GM19099 (cell line): ENCODE measurements at regions not wholly inside any gene's neighbourhood (a gene's known extent, or its start where the extent isn't known, plus 50 kb on each side); places are given as distances from the start of the nearest gene placed in this dataset.

Source experiments
- POLR2A ChIP-seq: IDR thresholded peaks from 3 replicates; pipeline ENCODE4 v1.6.1; 2011; ENCODE audit warnings: low read depth; ENCODE audit not compliant: insufficient read length; ENCODE audit errors: extremely low read depth

DNA sequence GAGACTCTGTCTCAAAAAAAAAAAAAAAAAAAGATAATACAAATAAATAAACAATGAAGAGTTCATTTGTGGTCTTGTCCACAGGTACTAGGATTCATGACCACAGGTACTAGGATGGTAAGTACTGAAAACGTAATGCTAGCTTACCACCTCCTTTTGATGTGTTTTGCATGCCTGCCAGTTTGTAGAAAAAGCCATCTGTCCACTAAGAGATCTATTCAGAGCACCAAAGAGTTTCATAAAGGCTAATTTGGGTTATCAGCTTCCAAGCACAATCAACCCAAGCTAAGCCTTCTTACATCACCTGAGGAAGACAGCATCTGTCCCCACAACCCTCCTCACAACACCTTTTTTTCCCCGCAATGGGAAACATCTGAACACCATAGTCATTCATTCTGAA lies 477.2 kb downstream of the ZEB2 start:
- TF ChIP-seq POLR2A: no peak

DNA sequence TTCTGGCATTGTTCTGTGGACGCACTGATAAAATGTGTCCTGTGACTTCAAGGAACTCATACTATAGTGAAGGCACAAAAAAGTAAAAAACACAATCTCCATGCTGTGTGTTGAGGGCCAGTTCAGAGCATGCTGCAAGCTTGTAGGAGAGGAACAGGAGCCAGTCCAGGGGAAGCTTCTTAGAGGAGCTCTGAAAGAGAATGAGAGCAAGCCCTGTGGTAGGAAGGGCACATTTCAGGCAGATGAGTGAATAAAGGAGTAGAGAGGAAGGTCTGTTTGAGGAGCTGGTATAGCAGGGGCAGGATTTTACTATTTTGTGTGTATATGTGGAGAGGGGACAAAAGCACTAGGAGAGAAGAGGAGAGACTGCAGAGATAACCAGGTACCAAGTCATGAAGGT lies 478.3 kb downstream of the ZEB2 start:
- TF ChIP-seq POLR2A: no peak

DNA sequence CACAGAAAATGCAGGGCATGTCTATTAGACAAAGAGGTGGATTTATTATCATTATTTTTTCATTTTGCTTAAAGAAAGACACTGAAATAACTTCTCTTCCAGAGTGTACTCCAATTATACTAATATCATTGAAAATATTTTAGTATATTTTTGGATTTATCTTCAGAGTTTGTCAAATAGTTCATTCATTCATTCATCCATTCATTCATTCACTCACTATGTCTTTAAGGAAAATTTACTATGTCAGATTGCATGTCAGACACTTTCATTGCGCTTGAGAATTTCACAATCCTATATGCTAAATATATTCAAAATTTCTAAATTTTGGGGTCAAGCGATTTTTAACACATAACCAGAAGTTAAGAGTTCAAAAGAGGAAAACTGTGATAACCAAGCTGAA lies 479.1 kb downstream of the ZEB2 start:
- no peak for TF ChIP-seq POLR2A

DNA sequence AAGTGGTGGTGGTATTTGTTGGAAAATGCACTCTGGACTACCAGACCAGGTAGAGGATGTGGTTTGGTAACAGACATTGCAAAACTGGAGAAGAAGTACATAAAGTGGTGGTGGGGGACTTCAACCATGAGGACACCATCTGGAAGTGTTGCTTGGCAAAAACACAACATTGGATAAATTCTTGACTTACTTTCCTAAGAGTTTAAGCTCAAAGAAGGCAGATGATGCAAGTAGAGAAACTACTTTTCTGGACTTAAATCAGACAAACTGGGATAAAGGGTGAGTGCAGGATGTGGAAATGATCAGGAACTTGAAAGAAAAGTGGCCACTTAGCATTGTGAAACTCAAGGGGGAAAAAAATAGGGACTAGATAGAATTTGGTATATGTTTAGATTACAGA lies 487.4 kb downstream of the ZEB2 start:
- no peak for TF ChIP-seq POLR2A

DNA sequence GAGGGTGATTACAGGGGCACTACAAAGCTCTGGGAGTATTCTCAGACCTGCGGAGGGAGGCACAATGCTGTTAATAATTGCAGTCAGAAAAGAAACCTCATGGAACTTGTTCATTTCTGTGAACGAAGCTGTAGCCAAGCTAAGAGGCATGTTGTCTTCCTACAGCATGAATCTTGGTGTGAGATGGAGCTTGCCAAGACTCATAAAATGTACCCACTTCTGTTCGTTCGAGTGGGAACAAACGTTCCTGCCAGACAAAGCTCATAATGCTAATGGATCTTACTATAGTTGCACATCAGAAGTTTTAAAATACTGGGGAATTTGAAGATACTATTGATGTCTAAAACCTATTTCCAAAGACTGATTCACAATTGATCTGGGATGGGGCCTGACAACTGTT lies 489.1 kb downstream of the ZEB2 start:
- TF ChIP-seq POLR2A: no peak

DNA sequence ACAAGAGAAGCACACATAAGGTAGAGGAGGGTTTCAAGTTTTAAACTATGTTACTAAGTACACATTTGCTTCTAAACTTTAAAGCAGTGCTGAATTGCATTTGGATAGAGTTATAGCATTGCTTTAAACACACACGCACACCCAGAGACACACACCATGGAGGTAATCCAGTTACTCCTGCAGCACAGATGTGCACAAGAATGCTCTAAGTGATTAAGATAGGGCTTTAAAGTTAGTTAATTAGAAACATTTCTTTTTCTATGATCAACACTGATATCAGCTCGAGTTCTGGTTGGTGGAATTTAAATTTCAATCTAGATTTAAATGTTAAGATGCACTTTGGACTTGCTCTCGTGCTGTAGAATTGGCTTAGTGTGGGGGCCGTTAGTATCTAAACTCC lies 492.3 kb downstream of the ZEB2 start:
- no peak for TF ChIP-seq POLR2A

DNA sequence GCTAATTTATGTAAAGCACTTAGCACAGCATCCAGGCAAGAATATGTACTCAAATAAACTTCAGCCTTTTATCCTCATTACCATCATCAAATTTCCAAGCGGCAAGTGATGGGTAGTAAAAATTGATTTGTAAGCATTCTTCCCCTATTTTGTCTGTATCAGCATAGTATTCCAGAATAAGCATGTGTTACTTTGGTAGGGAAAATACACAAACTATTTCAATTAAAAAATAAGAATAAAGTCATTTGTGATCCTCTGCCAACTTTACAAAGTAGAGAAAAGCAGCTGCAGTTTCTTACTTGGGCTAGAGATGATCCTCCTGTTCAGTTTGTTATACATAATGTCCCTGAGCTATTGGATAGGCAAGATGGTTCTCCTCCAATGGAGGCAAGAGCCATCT lies 493.2 kb downstream of the ZEB2 start:
- no peak for TF ChIP-seq POLR2A

DNA sequence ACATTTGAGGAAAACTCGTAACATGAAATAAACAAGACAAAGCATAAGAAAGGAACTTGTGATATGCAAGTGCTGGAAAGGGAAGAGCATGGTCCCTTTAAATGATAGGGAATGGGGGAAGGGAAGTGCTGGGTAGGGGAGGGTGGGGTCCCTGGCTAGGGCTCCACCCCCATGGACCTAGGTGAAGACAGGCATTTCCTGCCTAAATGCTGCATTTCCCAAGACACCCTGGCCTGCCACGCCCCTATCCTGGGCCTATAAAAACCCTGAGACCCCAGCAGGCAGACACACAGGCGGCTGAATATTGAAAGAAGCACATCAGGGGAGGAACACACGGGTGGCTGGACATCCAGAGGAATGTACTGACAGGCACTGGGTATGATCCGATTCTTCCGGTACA lies 499.9 kb downstream of the ZEB2 start:
- no peak for TF ChIP-seq POLR2A

DNA sequence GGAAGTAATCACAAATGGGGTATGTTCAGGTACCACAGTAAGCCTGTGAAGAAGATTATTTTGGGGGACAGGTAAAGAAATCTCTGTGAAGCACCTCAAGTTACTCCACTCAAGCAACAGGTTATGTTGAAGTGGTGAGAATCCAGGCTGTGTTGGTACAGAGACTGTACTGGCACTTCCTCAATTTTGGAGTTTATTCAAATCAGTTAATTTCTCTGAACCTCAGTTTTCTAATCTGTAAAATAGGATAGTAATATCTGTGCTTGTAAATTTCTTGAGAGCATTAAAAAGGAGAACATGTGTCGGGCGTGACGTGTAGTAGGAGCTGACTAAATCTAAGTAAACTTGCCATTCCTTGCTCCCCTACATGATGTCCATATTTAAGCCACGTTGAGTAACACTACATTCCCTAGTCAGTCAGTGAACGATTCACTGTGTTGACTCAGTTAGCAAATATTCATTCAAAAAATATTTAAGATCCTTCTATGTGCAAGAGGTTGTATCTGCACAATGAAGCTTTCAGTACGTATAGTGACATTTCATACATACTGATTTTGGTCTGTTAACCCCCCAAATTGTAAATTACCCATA lies 504.2 kb downstream of the ZEB2 start:
- no peak for TF ChIP-seq POLR2A

DNA sequence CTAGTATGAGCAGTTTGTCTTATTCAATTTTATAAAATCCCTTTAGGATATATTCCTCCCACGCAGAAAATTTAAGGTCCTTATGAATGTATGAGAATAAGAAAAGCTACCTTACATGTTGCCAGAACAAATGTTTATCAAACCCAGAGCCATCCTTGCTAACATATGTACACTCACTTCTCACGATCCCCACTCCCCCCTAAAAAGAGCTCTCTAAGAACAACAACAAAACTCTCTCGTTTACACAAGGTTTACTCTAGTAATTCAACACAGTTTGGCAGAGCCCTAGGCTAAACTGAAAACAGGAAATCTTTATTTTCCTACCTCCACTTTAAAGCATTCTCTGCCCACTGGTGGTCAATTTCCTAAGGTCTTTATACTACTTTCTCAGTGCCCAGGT lies 504.9 kb downstream of the ZEB2 start:
- TF ChIP-seq POLR2A: no peak

DNA sequence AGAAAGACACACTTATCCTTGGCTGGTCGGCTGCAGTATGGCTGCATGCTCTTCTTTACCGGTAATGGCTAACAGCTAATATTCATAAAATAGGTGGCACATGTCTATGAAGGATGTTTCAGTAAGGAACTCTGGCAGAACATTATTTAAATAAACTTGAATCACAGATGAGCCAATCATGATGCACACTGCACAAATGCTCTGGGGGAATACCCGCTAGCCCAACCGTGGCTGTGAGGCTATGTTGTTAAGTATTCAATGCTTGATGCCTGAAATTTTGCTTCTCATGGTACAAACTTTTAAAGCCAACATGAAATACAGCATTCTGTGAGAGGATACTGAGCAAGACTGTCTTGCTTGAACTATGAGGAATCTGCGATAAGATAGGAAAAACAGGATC lies 505.8 kb downstream of the ZEB2 start:
- no peak for TF ChIP-seq POLR2A

DNA sequence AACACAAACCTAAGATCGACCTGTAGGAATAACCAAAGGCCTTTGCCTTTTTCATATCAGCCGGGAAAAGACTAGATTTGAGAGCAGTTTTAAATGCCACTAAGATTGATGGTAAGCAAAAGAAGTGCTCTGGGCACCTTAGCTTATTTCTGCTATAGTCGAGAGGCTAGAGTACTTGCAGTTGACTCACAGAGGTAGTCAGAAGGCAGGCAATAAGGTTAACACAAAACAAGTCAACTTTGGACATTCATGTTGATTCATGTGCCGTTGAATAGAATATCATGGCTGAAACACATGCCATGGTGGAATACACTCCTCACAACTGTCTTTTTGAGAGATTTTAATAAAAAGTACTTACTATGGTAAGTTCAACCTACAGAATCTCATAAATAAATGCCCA lies 507.6 kb downstream of the ZEB2 start:
- no peak for TF ChIP-seq POLR2A

DNA sequence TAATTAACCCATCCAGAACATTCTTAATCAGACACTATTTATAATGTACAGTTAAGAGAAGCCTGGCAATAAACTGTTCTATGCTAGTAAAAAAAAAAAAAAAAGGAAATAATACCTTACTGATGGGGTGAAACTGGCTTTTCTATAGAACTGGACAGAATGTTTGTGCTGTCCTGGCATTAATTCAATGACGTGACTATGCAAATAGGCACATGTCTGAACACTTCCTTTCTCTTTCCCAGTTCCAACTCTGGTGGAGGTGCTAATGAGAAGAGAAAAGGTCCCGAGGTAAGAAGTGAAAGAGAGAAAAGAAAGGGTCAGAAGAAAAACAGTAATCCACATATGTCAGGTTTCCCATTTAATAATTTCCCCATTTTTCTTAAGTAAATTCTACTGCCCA lies 508.4 kb downstream of the ZEB2 start:
- no peak for TF ChIP-seq POLR2A

DNA sequence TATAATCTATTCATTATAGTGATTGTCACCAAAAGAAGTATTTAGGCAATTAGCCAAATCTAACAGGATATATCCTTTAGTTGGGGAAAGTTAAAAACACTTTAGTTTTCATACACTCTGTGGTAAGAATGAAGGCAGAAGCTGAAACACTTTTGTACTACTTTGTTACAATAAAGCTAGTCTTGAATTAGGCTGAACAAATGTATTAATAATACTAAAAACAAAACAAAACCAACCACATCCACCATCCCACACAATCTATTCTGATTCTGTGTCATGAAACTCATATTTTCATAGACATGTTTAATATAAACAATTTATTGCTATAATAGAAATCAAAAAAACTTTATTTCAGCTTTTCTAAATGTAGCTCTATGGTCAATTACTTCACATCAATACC lies 508.8 kb downstream of the ZEB2 start:
- TF ChIP-seq POLR2A: no peak

DNA sequence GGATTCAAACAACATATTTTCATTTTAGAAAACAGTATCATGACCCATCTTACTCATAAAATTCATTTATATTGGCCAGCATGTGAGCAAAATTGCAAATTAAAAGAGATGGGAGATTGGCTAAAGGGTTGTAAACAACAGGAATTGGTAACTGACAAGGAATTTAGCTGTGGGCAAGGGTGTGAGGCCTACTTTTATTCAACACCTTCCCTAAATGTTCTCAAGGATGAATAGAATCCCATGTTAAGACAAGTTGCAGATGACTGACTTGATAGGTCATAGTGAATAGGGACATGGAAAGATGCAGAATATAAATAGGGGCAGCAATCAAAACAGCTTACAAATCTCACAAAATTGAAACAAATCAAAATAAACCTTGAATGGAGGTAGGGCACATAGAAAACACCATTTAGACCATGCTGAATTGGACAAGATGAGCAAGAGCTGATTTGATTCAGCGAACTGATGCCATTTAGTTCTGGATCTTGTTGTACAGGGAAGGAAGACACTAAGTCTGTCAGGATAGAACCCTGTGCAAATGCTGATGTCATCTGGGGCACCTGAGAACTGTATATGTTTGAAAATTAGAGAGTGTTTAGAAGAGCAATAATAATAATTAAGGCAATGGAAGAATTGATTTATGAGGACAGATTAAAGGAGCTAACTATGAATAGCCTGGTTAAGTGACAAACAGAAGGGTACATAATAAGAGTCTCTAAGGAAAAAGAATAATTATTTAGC lies 509.7 kb downstream of the ZEB2 start:
- no peak for TF ChIP-seq POLR2A

DNA sequence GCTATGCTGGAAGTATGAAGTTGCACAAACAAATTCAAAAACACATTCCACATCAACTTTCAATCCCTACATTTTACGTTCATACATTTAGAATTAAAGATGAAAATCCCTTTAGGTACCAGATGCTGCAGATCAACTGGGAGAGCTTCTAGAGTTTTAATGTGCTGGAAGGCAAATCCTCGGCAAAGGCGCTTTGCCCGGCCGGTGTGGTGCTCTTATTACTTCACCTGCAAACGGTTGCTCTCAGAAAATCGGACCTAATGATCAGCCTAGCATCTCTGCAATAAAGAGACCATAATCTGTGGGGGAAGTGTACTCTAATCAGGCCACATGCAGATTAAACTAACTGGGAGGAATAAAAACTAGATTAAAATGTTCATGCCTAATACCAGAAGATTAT lies 513.8 kb downstream of the ZEB2 start:
- no peak for TF ChIP-seq POLR2A

DNA sequence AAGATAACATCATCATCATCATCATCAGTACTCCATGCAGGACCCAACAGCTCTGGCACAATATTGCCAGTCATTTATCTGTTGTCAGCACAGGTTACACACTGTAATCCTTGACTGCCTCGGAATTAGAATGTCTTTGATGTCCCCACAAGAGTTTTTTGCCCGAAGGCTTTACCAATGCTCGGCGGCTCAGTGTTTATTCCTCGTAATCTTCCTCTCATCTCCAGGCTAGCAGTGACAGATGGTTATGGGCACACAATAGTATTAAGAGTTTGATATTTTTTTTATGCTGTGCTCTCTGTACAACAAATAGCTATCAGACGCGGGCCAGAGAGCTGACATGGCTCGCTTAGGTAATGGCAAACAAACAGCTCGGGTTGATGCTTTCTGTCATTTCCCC lies 515.2 kb downstream of the ZEB2 start:
- TF ChIP-seq POLR2A: no peak
